IMR-90 (cell line): ENCODE measurements at regions not wholly inside any gene's neighbourhood (a gene's known extent, or its start where the extent isn't known, plus 50 kb on each side); places are given as distances from the start of the nearest gene placed in this dataset.

Source experiments
- ATAC-seq: fragments of 200-7000 bp; cut with Tn5 transposase; 2 replicates; pipeline ENCODE4 v1.9.1; 2020; ENCODE audit warnings: low read depth, mild to moderate bottlenecking, moderate library complexity
- BruUV-seq: library from RNA; stranded (reverse); fragments of 400-500 nt; replicated peaks from 2 replicates; lab custom pipeline; 2021; lab: Mats Ljungman, UMichigan
- CTCF ChIA-PET: fragments of 300-600 bp; formaldehyde crosslinking; extraction: SDS; loops from one replicate; lab custom pipeline; 2021; ENCODE audit warnings: antibody characterized with exemption; lab: Yijun Ruan, JAX
- POLR2A ChIA-PET: fragments of 300-600 bp; sonication (Branson Sonifier 250); formaldehyde crosslinking; loops from one replicate; lab custom pipeline; 2022; ENCODE audit warnings: antibody characterized with exemption; ENCODE audit not compliant: unreplicated experiment; lab: Charles Lee
- DNase-seq: peaks from one replicate; pipeline ENCODE4 v3.0.0; 2013
- H2AFZ ChIP-seq: replicated peaks from 2 replicates; pipeline ENCODE3; 2013; ENCODE audit warnings: low read length, mild to moderate bottlenecking; ENCODE audit not compliant: poor library complexity
- H2AK5ac ChIP-seq: 2 replicates; pipeline ENCODE4 v1.6.1; 2013; ENCODE audit warnings: low read depth, low read length, inconsistent platforms
- H2AK9ac ChIP-seq: replicated peaks from 2 replicates; pipeline ENCODE3; 2013; ENCODE audit warnings: mild to moderate bottlenecking, low read depth, low read length, moderate library complexity; ENCODE audit not compliant: poor library complexity
- H2BK120ac ChIP-seq: 2 replicates; pipeline ENCODE4 v1.6.1; 2013; ENCODE audit warnings: low read depth, low read length, inconsistent platforms
- H2BK15ac ChIP-seq: 3 replicates; pipeline ENCODE4 v1.6.1; 2013; ENCODE audit warnings: low read depth, low read length, inconsistent platforms
- H2BK20ac ChIP-seq: 2 replicates; pipeline ENCODE4 v1.6.1; 2013; ENCODE audit warnings: low read depth, mild to moderate bottlenecking, inconsistent platforms, low read length, moderate library complexity
- H2BK5ac ChIP-seq: 2 replicates; pipeline ENCODE4 v1.6.1; 2013; ENCODE audit warnings: mild to moderate bottlenecking, low read depth, low read length, inconsistent platforms; ENCODE audit not compliant: poor library complexity, severe bottlenecking
- H3K14ac ChIP-seq: replicated peaks from 2 replicates; pipeline ENCODE4 v1.6.1; 2013; ENCODE audit warnings: low read depth, low read length, inconsistent platforms
- H3K18ac ChIP-seq: 2 replicates; pipeline ENCODE4 v1.6.1; 2013; ENCODE audit warnings: low read depth, low read length, control low read depth
- H3K23ac ChIP-seq: 2 replicates; pipeline ENCODE4 v1.6.1; 2013; ENCODE audit warnings: low read depth, low read length, inconsistent platforms
- H3K27ac ChIP-seq: 2 replicates; pipeline ENCODE4 v1.5.1; 2013; ENCODE audit warnings: mild to moderate bottlenecking, control low read depth, low read length; ENCODE audit not compliant: insufficient read depth
- H3K27me3 ChIP-seq: 2 replicates; pipeline ENCODE4 v1.6.1; 2013; ENCODE audit warnings: low read length; ENCODE audit not compliant: control insufficient read depth, insufficient read depth
- H3K36me3 ChIP-seq: 2 replicates; pipeline ENCODE4 v1.6.1; 2013; ENCODE audit warnings: low read length, mixed read lengths; ENCODE audit not compliant: control insufficient read depth, insufficient read depth
- H3K4ac ChIP-seq: 2 replicates; pipeline ENCODE4 v1.6.1; 2013; ENCODE audit warnings: low read depth, low read length, inconsistent platforms
- H3K4me1 ChIP-seq: 2 replicates; pipeline ENCODE4 v1.6.1; 2013; ENCODE audit warnings: low read length, mixed read lengths; ENCODE audit not compliant: control insufficient read depth, insufficient read depth
- H3K4me2 ChIP-seq: 2 replicates; pipeline ENCODE4 v1.6.1; 2013; ENCODE audit warnings: low read depth, mild to moderate bottlenecking, control low read depth, low read length, moderate library complexity
- H3K4me3 ChIP-seq: 2 replicates; pipeline ENCODE4 v1.5.1; 2013; ENCODE audit warnings: low read depth, mild to moderate bottlenecking, control low read depth, low read length, moderate library complexity; ENCODE audit not compliant: insufficient read depth
- H3K56ac ChIP-seq: 2 replicates; pipeline ENCODE4 v1.6.1; 2013; ENCODE audit warnings: low read length, inconsistent platforms; ENCODE audit not compliant: insufficient read depth; ENCODE audit errors: extremely low read depth
- H3K79me1 ChIP-seq, 2 experiments: 2 replicates each; pipeline ENCODE4 v1.6.1; 2013; ENCODE audit warnings: low read length in 2 of 2, inconsistent platforms in 1 of 2, low read depth in 1 of 2
- H3K9ac ChIP-seq: 2 replicates; pipeline ENCODE4 v1.6.1; 2013; ENCODE audit warnings: low read depth, low read length, control low read depth
- H3K9me1 ChIP-seq: 2 replicates; pipeline ENCODE4 v1.6.1; 2013; ENCODE audit warnings: low read length, inconsistent platforms; ENCODE audit not compliant: insufficient read depth
- H3K9me3 ChIP-seq: 2 replicates; pipeline ENCODE4 v1.6.1; 2013; ENCODE audit warnings: low read length; ENCODE audit not compliant: control insufficient read depth, insufficient read depth
- H4K20me1 ChIP-seq: 2 replicates; pipeline ENCODE4 v1.6.1; 2013; ENCODE audit warnings: low read length, inconsistent platforms; ENCODE audit not compliant: insufficient read depth
- H4K5ac ChIP-seq: 2 replicates; pipeline ENCODE4 v1.6.1; 2013; ENCODE audit warnings: mild to moderate bottlenecking, low read depth, low read length, control low read depth
- H4K8ac ChIP-seq, 2 experiments: 2 replicates each; pipeline ENCODE4 v1.6.1; 2013; ENCODE audit warnings: low read depth in 2 of 2, low read length in 2 of 2, control low read depth in 1 of 2, inconsistent platforms in 1 of 2
- H4K91ac ChIP-seq: 2 replicates; pipeline ENCODE4 v1.6.1; 2013; ENCODE audit warnings: low read depth, low read length, inconsistent platforms; ENCODE audit not compliant: insufficient read depth
- BHLHE40 ChIP-seq: fragments of 150-350 bp; IDR thresholded peaks from 2 replicates; pipeline ENCODE4 v1.6.1; 2016; ENCODE audit warnings: mild to moderate bottlenecking, low read depth, low read length
- CEBPB ChIP-seq: IDR thresholded peaks from 2 replicates; pipeline ENCODE4 v1.6.1; 2012; ENCODE audit warnings: low read depth, low read length, improper control_type of control experiment
- CHD1 ChIP-seq: IDR thresholded peaks from 2 replicates; pipeline ENCODE4 v1.6.1; 2012; ENCODE audit warnings: low read depth, low read length, improper control_type of control experiment
- FOS ChIP-seq: fragments of 150-350 bp; IDR thresholded peaks from 2 replicates; pipeline ENCODE4 v1.6.1; 2016; ENCODE audit warnings: low read depth, low read length
- MAFK ChIP-seq: IDR thresholded peaks from 2 replicates; pipeline ENCODE4 v1.6.1; 2012; ENCODE audit warnings: low read depth, low read length, improper control_type of control experiment
- MAZ ChIP-seq: IDR thresholded peaks from 2 replicates; pipeline ENCODE4 v1.6.1; 2012; ENCODE audit warnings: low read depth, mild to moderate bottlenecking, low read length, improper control_type of control experiment, moderate library complexity, borderline replicate concordance
- MXI1 ChIP-seq: IDR thresholded peaks from 2 replicates; pipeline ENCODE4 v1.6.1; 2012; ENCODE audit warnings: low read depth, mild to moderate bottlenecking, low read length, moderate library complexity, borderline replicate concordance
- NFE2L2 ChIP-seq: fragments of 150-350 bp; IDR thresholded peaks from 2 replicates; pipeline ENCODE4 v1.6.1; 2016; ENCODE audit warnings: low read depth, mild to moderate bottlenecking, low read length
- POLR2A ChIP-seq: IDR thresholded peaks from 2 replicates; pipeline ENCODE4 v1.6.1; 2012; ENCODE audit warnings: mild to moderate bottlenecking, low read depth, low read length
- RAD21 ChIP-seq: IDR thresholded peaks from 2 replicates; pipeline ENCODE4 v1.6.1; 2012; ENCODE audit warnings: low read length, improper control_type of control experiment
- RCOR1 ChIP-seq: IDR thresholded peaks from 2 replicates; pipeline ENCODE4 v1.6.1; 2012; ENCODE audit warnings: mild to moderate bottlenecking, low read length, improper control_type of control experiment; ENCODE audit not compliant: insufficient replicate concordance
- RFX5 ChIP-seq: IDR thresholded peaks from 2 replicates; pipeline ENCODE4 v1.8.0; 2012; ENCODE audit warnings: low read depth, mild to moderate bottlenecking, low read length, moderate library complexity
- SMC3 ChIP-seq: fragments of 150-350 bp; IDR thresholded peaks from 2 replicates; pipeline ENCODE4 v1.6.1; 2016; ENCODE audit warnings: low read depth, mild to moderate bottlenecking, antibody characterized with exemption, low read length, moderate library complexity
- WGBS, 2 experiments: methylation state at CpG; one replicate each; pipeline versions ENCODE4 v1.1.5 to v1.1.7; 2013; ENCODE audit warnings: missing lambda C conversion rate in 2 of 2; ENCODE audit not compliant: insufficient read length in 1 of 2; ENCODE audit errors: extremely low coverage in 2 of 2; 5-methylcytosine and 5-hydroxymethylcytosine counted together
- dilution Hi-C: fragments of 300-500 bp; cut with HindIII; formaldehyde crosslinking; loops from one replicate; pipeline ENCODE4 v1.14.3; 2018; ENCODE audit warnings: low sequenced_read_pairs; ENCODE audit not compliant: unreplicated experiment
- in situ Hi-C: fragments of 300-500 bp; cut with MboI; formaldehyde crosslinking; loops from 3 replicates; pipeline ENCODE4 v1.14.3; 2019; ENCODE audit warnings: low sequenced_read_pairs, inconsistent platforms, mixed read lengths
- intact Hi-C: fragments of 100-400 bp; cut with micrococcal nuclease; formaldehyde crosslinking; loops from 2 replicates; pipeline ENCODE4 v1.10.0; 2022
- TF ChIP-seq, protein P1 (sequence below): conservative IDR thresholded peaks from 2 replicates; pipeline ENCODE4 v1.5.1; 2012; ENCODE audit warnings: mild to moderate bottlenecking, low read depth, low read length, improper control_type of control experiment
- TF ChIP-seq, protein P2 (sequence below): fragments of 150-350 bp; IDR thresholded peaks from 2 replicates; pipeline ENCODE4 v1.6.1; 2016; ENCODE audit warnings: low read depth, mild to moderate bottlenecking, low read length, moderate library complexity, borderline replicate concordance
- TF ChIP-seq, protein P3 (sequence below): fragments of 150-350 bp; IDR thresholded peaks from 2 replicates; pipeline ENCODE4 v1.6.1; 2017; ENCODE audit warnings: mild to moderate bottlenecking, antibody characterized with exemption, low read length, low read depth

DNA sequence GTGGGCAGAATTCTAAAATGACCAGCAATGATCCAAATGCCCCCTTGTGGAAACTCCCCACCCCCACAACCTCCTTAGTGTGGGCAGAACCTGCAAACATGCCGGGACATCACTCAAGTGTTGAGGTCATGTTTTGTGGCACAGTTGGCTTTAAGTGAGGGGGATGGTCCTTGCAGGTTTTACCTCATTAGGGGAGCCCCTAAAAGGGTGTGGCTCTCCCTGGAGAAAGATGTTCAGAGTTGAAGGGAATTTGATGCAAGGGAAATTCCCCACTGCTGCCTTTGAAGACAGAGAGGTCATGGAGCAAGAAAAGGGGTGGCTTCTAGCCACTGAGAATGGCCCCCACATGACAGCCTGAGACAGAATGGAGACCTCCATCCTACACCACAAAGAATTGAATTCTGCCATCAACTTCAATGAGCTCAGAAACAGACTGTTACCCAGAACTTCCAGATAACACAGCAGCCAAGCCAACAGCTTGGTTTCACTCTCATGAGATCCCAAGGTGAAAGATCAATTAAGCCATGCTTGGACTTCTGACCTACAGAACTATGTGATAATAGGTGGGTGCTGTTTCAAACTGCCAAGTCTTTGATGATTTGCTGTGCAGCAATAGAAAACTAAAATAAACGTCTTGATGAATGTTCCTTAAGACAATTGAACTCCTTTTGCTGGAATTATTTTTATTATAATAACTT lies 103.4 kb downstream of the MED10 start:
- Histone ChIP-seq H3K27ac (no peak overlapping the region), H2BK20ac (no peak overlapping the region), H3K9me1 (no peaks in the 10 kb centered on the region), H3K4ac (no peak overlapping the region), H2BK120ac (no peak overlapping the region), H2BK15ac (no peak overlapping the region), H2BK5ac (no peak overlapping the region), H3K27me3 (no peaks in the 10 kb centered on the region), H3K23ac (no peak overlapping the region), H2AK9ac (no peak overlapping the region), H3K14ac (no peak overlapping the region), H3K79me1 (no peaks in the 10 kb centered on the region), H3K4me3 (no peak overlapping the region), H2AFZ (no peak overlapping the region), H3K9ac (no peak overlapping the region), H3K9me3 (peaks cover 30% of the 10 kb centered on the region), H2AK5ac (no peak overlapping the region), H4K20me1 (no peaks in the 10 kb centered on the region), H4K8ac (no peak overlapping the region), H3K56ac (no peak overlapping the region), H3K4me1 (no peaks in the 10 kb centered on the region), H3K18ac (no peak overlapping the region), H3K4me2 (no peak overlapping the region), H4K91ac (no peak overlapping the region), H4K5ac (no peak overlapping the region), H3K36me3 (no peaks in the 10 kb centered on the region)
- BruUV-seq: no TSS peak
- dilution Hi-C loops (no loop called here), in situ Hi-C loops (no loop called here), intact Hi-C loops (no loop called here)
- ChIA-PET CTCF (no interaction called here), POLR2A (no interaction called here)
- DNase-seq (no peak), ATAC-seq (no peak)
- no peak for TF ChIP-seq MAZ
- no peak for TF ChIP-seq FOS
- TF ChIP-seq, protein P1, sequence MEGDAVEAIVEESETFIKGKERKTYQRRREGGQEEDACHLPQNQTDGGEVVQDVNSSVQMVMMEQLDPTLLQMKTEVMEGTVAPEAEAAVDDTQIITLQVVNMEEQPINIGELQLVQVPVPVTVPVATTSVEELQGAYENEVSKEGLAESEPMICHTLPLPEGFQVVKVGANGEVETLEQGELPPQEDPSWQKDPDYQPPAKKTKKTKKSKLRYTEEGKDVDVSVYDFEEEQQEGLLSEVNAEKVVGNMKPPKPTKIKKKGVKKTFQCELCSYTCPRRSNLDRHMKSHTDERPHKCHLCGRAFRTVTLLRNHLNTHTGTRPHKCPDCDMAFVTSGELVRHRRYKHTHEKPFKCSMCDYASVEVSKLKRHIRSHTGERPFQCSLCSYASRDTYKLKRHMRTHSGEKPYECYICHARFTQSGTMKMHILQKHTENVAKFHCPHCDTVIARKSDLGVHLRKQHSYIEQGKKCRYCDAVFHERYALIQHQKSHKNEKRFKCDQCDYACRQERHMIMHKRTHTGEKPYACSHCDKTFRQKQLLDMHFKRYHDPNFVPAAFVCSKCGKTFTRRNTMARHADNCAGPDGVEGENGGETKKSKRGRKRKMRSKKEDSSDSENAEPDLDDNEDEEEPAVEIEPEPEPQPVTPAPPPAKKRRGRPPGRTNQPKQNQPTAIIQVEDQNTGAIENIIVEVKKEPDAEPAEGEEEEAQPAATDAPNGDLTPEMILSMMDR: no peak
- no peak for TF ChIP-seq MXI1
- TF ChIP-seq RFX5: no peak
- TF ChIP-seq RCOR1: no peak
- TF ChIP-seq MAFK: no peak
- TF ChIP-seq, protein P2, sequence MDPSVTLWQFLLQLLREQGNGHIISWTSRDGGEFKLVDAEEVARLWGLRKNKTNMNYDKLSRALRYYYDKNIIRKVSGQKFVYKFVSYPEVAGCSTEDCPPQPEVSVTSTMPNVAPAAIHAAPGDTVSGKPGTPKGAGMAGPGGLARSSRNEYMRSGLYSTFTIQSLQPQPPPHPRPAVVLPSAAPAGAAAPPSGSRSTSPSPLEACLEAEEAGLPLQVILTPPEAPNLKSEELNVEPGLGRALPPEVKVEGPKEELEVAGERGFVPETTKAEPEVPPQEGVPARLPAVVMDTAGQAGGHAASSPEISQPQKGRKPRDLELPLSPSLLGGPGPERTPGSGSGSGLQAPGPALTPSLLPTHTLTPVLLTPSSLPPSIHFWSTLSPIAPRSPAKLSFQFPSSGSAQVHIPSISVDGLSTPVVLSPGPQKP: no peak
- no peak for TF ChIP-seq NFE2L2
- no peak for TF ChIP-seq CHD1
- TF ChIP-seq RAD21: no peak
- TF ChIP-seq CEBPB: no peak
- no peak for TF ChIP-seq SMC3
- TF ChIP-seq, protein P3, sequence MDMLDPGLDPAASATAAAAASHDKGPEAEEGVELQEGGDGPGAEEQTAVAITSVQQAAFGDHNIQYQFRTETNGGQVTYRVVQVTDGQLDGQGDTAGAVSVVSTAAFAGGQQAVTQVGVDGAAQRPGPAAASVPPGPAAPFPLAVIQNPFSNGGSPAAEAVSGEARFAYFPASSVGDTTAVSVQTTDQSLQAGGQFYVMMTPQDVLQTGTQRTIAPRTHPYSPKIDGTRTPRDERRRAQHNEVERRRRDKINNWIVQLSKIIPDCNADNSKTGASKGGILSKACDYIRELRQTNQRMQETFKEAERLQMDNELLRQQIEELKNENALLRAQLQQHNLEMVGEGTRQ: no peak
- no peak for TF ChIP-seq BHLHE40
- no peak for TF ChIP-seq POLR2A
- no CpG with 5 or more reads among the region's 2 CpGs for WGBS, 2 experiments
